HG02970 (cell line): ENCODE measurements at regions not wholly inside any gene's neighbourhood (a gene's known extent, or its start where the extent isn't known, plus 50 kb on each side); places are given as distances from the start of the nearest gene placed in this dataset.

Experiments
- ATAC-seq: cut with Tn5 transposase; IDR thresholded peaks from one replicate; pipeline ENCODE4 v1.9.1; 2021; ENCODE audit warnings: mild to moderate bottlenecking, moderate library complexity, moderate number of reproducible peaks; ENCODE audit not compliant: unreplicated experiment, low FRiP score

- no peak for ATAC-seq
Observed at GRCh38 chr12:90067791-90068190, 359.2 kb upstream of the ATP2B1 start.

- ATAC-seq, result no peak
Observed at GRCh38 chr12:90064852-90065801, 356.5 kb upstream of the ATP2B1 start.

GRCh38 chr12:90062799-90063198, 354.2 kb upstream of the ATP2B1 start:
- ATAC-seq, result no peak

- no peak for ATAC-seq
Observed at GRCh38 chr12:90061809-90062208, 353.2 kb upstream of the ATP2B1 start.

GRCh38 chr12:90060031-90060430, 351.4 kb upstream of the ATP2B1 start:
- ATAC-seq, result no peak

GRCh38 chr12:90058704-90059103, 350.1 kb upstream of the ATP2B1 start:
- ATAC-seq, result no peak

- no peak for ATAC-seq
Observed at GRCh38 chr12:90055071-90055470, 346.4 kb upstream of the ATP2B1 start.

GRCh38 chr12:90048918-90049317, 340.3 kb upstream of the ATP2B1 start:
- no peak for ATAC-seq

- ATAC-seq, result no peak
Observed at GRCh38 chr12:90045559-90045958, 336.9 kb upstream of the ATP2B1 start.

- ATAC-seq, result no peak
Observed at GRCh38 chr12:90044069-90044468, 335.4 kb upstream of the ATP2B1 start.

- no peak for ATAC-seq
Observed at GRCh38 chr12:90042920-90043641, 334.4 kb upstream of the ATP2B1 start.

GRCh38 chr12:90038289-90038688, 329.7 kb upstream of the ATP2B1 start:
- ATAC-seq, result no peak

- ATAC-seq, result no peak
Observed at GRCh38 chr12:90037740-90038139, 329.1 kb upstream of the ATP2B1 start.

- no peak for ATAC-seq
Observed at GRCh38 chr12:90036637-90037036, 328.0 kb upstream of the ATP2B1 start.

GRCh38 chr12:90030726-90031125, 322.1 kb upstream of the ATP2B1 start:
- ATAC-seq, result no peak

- ATAC-seq, result no peak
Observed at GRCh38 chr12:90029317-90029716, 320.7 kb upstream of the ATP2B1 start.

GRCh38 chr12:90028635-90029051, 320.0 kb upstream of the ATP2B1 start:
- no peak for ATAC-seq

GRCh38 chr12:90027889-90028634, 319.4 kb upstream of the ATP2B1 start:
- no peak for ATAC-seq

- ATAC-seq, result no peak
Observed at GRCh38 chr12:90027041-90027440, 318.4 kb upstream of the ATP2B1 start.

- ATAC-seq, result no peak
Observed at GRCh38 chr12:90026516-90026915, 317.9 kb upstream of the ATP2B1 start.

GRCh38 chr12:90024262-90024661, 315.6 kb upstream of the ATP2B1 start:
- ATAC-seq, result no peak
